CD4-positive, alpha-beta T cell treated with Interleukin-4 for 1 hour (primary cell): ENCODE measurements at regions not wholly inside any gene's neighbourhood (a gene's known extent, or its start where the extent isn't known, plus 50 kb on each side); places are given as distances from the start of the nearest gene placed in this dataset.
"Not testable (repeated sequence)": the region's sequence is repeated elsewhere in the genome, so short reads cannot be mapped to it uniquely, and the experiment has no call there.

Experiments
- DNase-seq, 2 donors: peaks; one replicate each; pipeline ENCODE4 v3.0.0-alpha.2; 2020 to 2022

GRCh38 chr4:125620066-125620860 lies 305.5 kb downstream of the FAT4 start:
- DNase-seq = no peak

GRCh38 chr4:125624951-125625350 lies 310.2 kb downstream of the FAT4 start:
- DNase-seq = no peak

GRCh38 chr4:125626946-125627345 lies 312.2 kb downstream of the FAT4 start:
- no peak for DNase-seq

- DNase-seq = no peak
Observed at GRCh38 chr4:125639182-125639621, 324.4 kb downstream of the FAT4 start.

- DNase-seq = no peak
Observed at GRCh38 chr4:125641611-125642010, 326.9 kb downstream of the FAT4 start.

GRCh38 chr4:125642645-125643044 lies 327.9 kb downstream of the FAT4 start:
- no peak for DNase-seq

- DNase-seq = no peak
Observed at GRCh38 chr4:125649452-125649851, 334.7 kb downstream of the FAT4 start.

- DNase-seq = no peak
Observed at GRCh38 chr4:125650557-125650956, 335.8 kb downstream of the FAT4 start.

- not testable (repeated sequence) for DNase-seq
Observed at GRCh38 chr4:125651707-125652357, 337.1 kb downstream of the FAT4 start.

- no peak for DNase-seq
Observed at GRCh38 chr4:125658773-125659172, 344.0 kb downstream of the FAT4 start.

GRCh38 chr4:125663896-125664767 lies 349.4 kb downstream of the FAT4 start:
- DNase-seq = no peak

GRCh38 chr4:125666635-125667034 lies 351.9 kb downstream of the FAT4 start:
- DNase-seq = no peak

- DNase-seq = no peak
Observed at GRCh38 chr4:125676156-125676555, 361.4 kb downstream of the FAT4 start.

GRCh38 chr4:125676583-125676982 lies 361.8 kb downstream of the FAT4 start:
- no peak for DNase-seq

GRCh38 chr4:125677665-125678307 lies 363.0 kb downstream of the FAT4 start:
- no peak for DNase-seq

- DNase-seq = no peak
Observed at GRCh38 chr4:125679989-125680388, 365.2 kb downstream of the FAT4 start.

GRCh38 chr4:125681240-125681639 lies 366.5 kb downstream of the FAT4 start:
- DNase-seq = no peak

- no peak for DNase-seq
Observed at GRCh38 chr4:125682730-125683129, 368.0 kb downstream of the FAT4 start.

GRCh38 chr4:125688841-125689240 lies 374.1 kb downstream of the FAT4 start:
- DNase-seq = no peak

- no peak for DNase-seq
Observed at GRCh38 chr4:125689805-125690204, 375.1 kb downstream of the FAT4 start.

- DNase-seq = no peak
Observed at GRCh38 chr4:125693228-125693627, 378.5 kb downstream of the FAT4 start.

- no peak for DNase-seq
Observed at GRCh38 chr4:125702406-125702805, 387.7 kb downstream of the FAT4 start.

GRCh38 chr4:125703443-125703842 lies 388.7 kb downstream of the FAT4 start:
- no peak for DNase-seq
